Stimulated activated naive B cell treated with anti-CD40 and anti-IgM and Interleukin-4, amounts not matched to agents 10 μg/mL and 1 μg/mL and 100 μg/mL, for 72 hours (primary cell): ENCODE measurements at regions not wholly inside any gene's neighbourhood (a gene's known extent, or its start where the extent isn't known, plus 50 kb on each side); places are given as distances from the start of the nearest gene placed in this dataset.

Source experiments
- ATAC-seq, 2 donors: fragments of 150-1000 bp; cut with Tn5 transposase; replicated peaks; 2 replicates each; pipeline ENCODE4 v1.10.0; 2021; ENCODE audit warnings: moderate library complexity in 1 of 2
- DNase-seq: peaks from one replicate; pipeline ENCODE4 v3.0.0; 2021
- H3K27ac Mint-ChIP-seq: one replicate; pipeline ENCODE4 v1.8.0; 2022; ENCODE audit warnings: mild to moderate bottlenecking, mixed read lengths
- H3K27me3 Mint-ChIP-seq, 2 donors: one replicate each; pipeline ENCODE4 v1.8.0; 2022; ENCODE audit warnings: mixed read lengths in 2 of 2
- H3K36me3 Mint-ChIP-seq, 2 donors: one replicate each; pipeline ENCODE4 v1.8.0; 2022; ENCODE audit warnings: mixed read lengths in 2 of 2, mild to moderate bottlenecking in 1 of 2
- H3K4me1 Mint-ChIP-seq, 2 donors: one replicate each; pipeline ENCODE4 v1.8.0; 2022; ENCODE audit warnings: mixed read lengths in 2 of 2, mild to moderate bottlenecking in 1 of 2
- H3K4me3 Mint-ChIP-seq, 2 donors: one replicate each; pipeline ENCODE4 v1.8.0; 2022; ENCODE audit warnings: mild to moderate bottlenecking in 2 of 2, mixed read lengths in 2 of 2, moderate library complexity in 1 of 2
- H3K9me3 Mint-ChIP-seq, 2 donors: one replicate each; pipeline ENCODE4 v1.8.0; 2022; ENCODE audit warnings: mixed read lengths in 2 of 2, mild to moderate bottlenecking in 1 of 2

- H3K27ac Mint-ChIP-seq: no peak overlapping the region
- DNase-seq: no peak
Measured at GRCh38 chr14:97703006-97703760, 906.0 kb downstream of the VRK1 start.

GRCh38 chr14:97704316-97704885 is 907.2 kb downstream of the VRK1 start:
- H3K27me3 Mint-ChIP-seq: peaks cover 11% of the 10 kb centered on the region in 2 donors
- ATAC-seq: no peak

More at GRCh38 chr14:97703006-97703760, 906.0 kb downstream of the VRK1 start:
- Mint-ChIP-seq H3K9me3 (peaks cover 9 to 17% of the 10 kb centered on the region in 2 donors), H3K27me3 (peaks cover 6 to 14% of the 10 kb centered on the region in 2 donors), H3K36me3 (no peaks in the 10 kb centered on the region), H3K4me3 (no peak overlapping the region), H3K4me1 (peaks cover 0 to 5% of the 10 kb centered on the region in 2 donors)
- no peak for ATAC-seq

GRCh38 chr14:97705107-97705506 is 907.9 kb downstream of the VRK1 start:
- ATAC-seq: no peak
- H3K36me3 Mint-ChIP-seq: no peaks in the 10 kb centered on the region
- DNase-seq: no peak
- peaks cover 0 to 5% of the 10 kb centered on the region in 2 donors for H3K4me1 Mint-ChIP-seq
- H3K9me3 Mint-ChIP-seq: peaks cover 10 to 11% of the 10 kb centered on the region in 2 donors
- H3K27me3 Mint-ChIP-seq: peaks cover 11% of the 10 kb centered on the region in 2 donors
- no peak overlapping the region for H3K4me3 Mint-ChIP-seq
- H3K27ac Mint-ChIP-seq: no peak overlapping the region

More at GRCh38 chr14:97704316-97704885, 907.2 kb downstream of the VRK1 start:
- H3K4me3 Mint-ChIP-seq: no peak overlapping the region
- DNase-seq: no peak
- peaks cover 10 to 11% of the 10 kb centered on the region in 2 donors for H3K9me3 Mint-ChIP-seq
- no peaks in the 10 kb centered on the region for H3K36me3 Mint-ChIP-seq
- H3K4me1 Mint-ChIP-seq: peaks cover 0 to 5% of the 10 kb centered on the region in 2 donors
- H3K27ac Mint-ChIP-seq: no peak overlapping the region

DNA sequence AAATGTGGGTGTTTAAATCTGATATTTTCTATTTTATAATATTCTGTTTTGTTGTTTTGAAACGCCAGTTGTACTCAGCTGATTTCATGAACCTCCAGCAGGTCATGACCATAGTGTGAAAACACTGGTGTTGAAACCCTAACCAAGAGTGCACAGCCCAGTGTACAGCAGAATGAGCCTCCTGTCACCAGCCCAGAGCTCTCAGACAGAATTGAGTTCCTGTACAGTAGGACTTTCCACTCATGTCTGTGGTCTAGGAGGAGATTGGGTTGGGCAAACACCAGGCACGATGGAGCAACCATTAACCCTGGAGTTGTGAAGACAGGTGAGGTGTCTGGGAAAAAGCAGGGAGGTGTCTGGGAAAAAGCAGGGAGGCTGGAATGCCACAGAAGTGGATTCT is 908.8 kb downstream of the VRK1 start:
- H3K4me1 Mint-ChIP-seq: peaks cover 0 to 5% of the 10 kb centered on the region in 2 donors
- H3K9me3 Mint-ChIP-seq: peaks cover 10 to 11% of the 10 kb centered on the region in 2 donors
- ATAC-seq: no peak
- H3K27me3 Mint-ChIP-seq: peaks cover 11% of the 10 kb centered on the region in 2 donors
- DNase-seq: no peak
- no peaks in the 10 kb centered on the region for H3K36me3 Mint-ChIP-seq
- H3K4me3 Mint-ChIP-seq: no peak overlapping the region
- no peak overlapping the region for H3K27ac Mint-ChIP-seq

DNA sequence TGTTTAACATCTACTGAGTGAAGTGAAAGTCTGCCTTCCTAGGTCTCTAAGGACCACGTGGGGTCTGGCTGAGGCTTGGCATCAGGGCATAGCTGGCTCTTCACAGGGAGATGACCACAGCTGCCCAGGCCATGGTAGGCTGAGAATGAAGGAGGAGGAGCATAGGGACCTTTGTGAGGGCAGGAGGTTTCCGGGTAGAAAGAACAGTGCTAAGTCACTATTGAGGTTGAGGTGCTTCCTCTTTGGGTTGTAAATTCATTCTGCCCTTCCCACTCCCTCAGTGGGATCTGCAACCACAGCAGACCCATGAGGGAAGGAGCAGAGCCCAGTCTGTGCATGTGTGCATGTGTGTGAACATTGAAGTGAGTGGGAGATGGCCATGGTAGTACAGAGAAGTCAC is 909.6 kb downstream of the VRK1 start:
- H3K9me3 Mint-ChIP-seq: peaks cover 10 to 11% of the 10 kb centered on the region in 2 donors
- H3K4me1 Mint-ChIP-seq: peaks cover 0 to 5% of the 10 kb centered on the region in 2 donors
- no peak overlapping the region for H3K27ac Mint-ChIP-seq
- DNase-seq (no peak), ATAC-seq (no peak)
- H3K36me3 Mint-ChIP-seq: no peaks in the 10 kb centered on the region
- peaks cover 11% of the 10 kb centered on the region in 2 donors for H3K27me3 Mint-ChIP-seq
- H3K4me3 Mint-ChIP-seq: no peak overlapping the region

DNA sequence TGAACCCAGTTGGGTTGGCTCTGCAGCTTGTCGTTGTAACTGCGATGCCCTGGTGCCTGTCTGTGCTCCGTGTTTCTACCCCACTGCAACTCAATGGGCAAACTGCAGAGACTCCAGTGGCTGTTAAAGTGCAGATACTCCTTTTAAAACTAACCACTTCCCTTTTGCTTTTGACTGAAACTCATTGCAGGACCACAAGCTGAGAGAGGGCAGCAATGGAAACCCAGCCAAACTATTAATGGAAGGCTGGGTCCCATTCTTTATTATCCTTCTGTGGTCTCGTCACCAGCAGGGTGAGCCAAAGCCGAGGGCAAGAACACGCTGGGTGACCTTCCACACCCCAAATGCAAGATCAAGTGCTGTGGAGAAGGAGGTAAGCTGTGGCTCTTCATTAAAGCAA is 910.4 kb downstream of the VRK1 start:
- Mint-ChIP-seq H3K27me3 (peaks cover 11% of the 10 kb centered on the region in 2 donors), H3K4me1 (peaks cover 0 to 5% of the 10 kb centered on the region in 2 donors), H3K4me3 (no peak overlapping the region), H3K9me3 (peaks cover 10 to 11% of the 10 kb centered on the region in 2 donors), H3K36me3 (no peaks in the 10 kb centered on the region), H3K27ac (no peak overlapping the region)
- ATAC-seq (peak; percentile 76 to 82), DNase-seq (peak; percentile 5)

- H3K27me3 Mint-ChIP-seq: peaks cover 7 to 11% of the 10 kb centered on the region in 2 donors
- H3K4me3 Mint-ChIP-seq: no peak overlapping the region
- no peak overlapping the region for H3K27ac Mint-ChIP-seq
- H3K9me3 Mint-ChIP-seq: peaks cover 3 to 7% of the 10 kb centered on the region in 2 donors
- DNase-seq (no peak), ATAC-seq (no peak)
- no peaks in the 10 kb centered on the region for H3K36me3 Mint-ChIP-seq
- peaks cover 0 to 5% of the 10 kb centered on the region in 2 donors for H3K4me1 Mint-ChIP-seq
Measured at GRCh38 chr14:97709552-97709951, 912.4 kb downstream of the VRK1 start.

GRCh38 chr14:97710726-97711125 is 913.5 kb downstream of the VRK1 start:
- peaks cover 7 to 11% of the 10 kb centered on the region in 2 donors for H3K27me3 Mint-ChIP-seq
- H3K27ac Mint-ChIP-seq: no peak overlapping the region

GRCh38 chr14:97712471-97712870 is 915.3 kb downstream of the VRK1 start:
- H3K27ac Mint-ChIP-seq: no peak overlapping the region
- DNase-seq (no peak), ATAC-seq (no peak)
- peaks cover 0 to 3% of the 10 kb centered on the region in 2 donors for H3K9me3 Mint-ChIP-seq
- no peaks in the 10 kb centered on the region for H3K36me3 Mint-ChIP-seq
- H3K4me3 Mint-ChIP-seq: no peak overlapping the region
- peaks cover 0 to 5% of the 10 kb centered on the region in 2 donors for H3K27me3 Mint-ChIP-seq
- no peaks in the 10 kb centered on the region for H3K4me1 Mint-ChIP-seq

More at GRCh38 chr14:97710726-97711125, 913.5 kb downstream of the VRK1 start:
- Mint-ChIP-seq H3K4me1 (peaks cover 0 to 5% of the 10 kb centered on the region in 2 donors), H3K9me3 (peaks cover 3 to 7% of the 10 kb centered on the region in 2 donors), H3K4me3 (no peak overlapping the region), H3K36me3 (no peaks in the 10 kb centered on the region)
- no peak for DNase-seq
- ATAC-seq: no peak

- no peaks in the 10 kb centered on the region for H3K36me3 Mint-ChIP-seq
- peaks cover 0 to 5% of the 10 kb centered on the region in 2 donors for H3K27me3 Mint-ChIP-seq
- H3K9me3 Mint-ChIP-seq: peaks cover 0 to 3% of the 10 kb centered on the region in 2 donors
- ATAC-seq: no peak
- H3K27ac Mint-ChIP-seq: no peak overlapping the region
- no peaks in the 10 kb centered on the region for H3K4me1 Mint-ChIP-seq
- no peak for DNase-seq
- no peak overlapping the region for H3K4me3 Mint-ChIP-seq
Measured at GRCh38 chr14:97713023-97713422, 915.8 kb downstream of the VRK1 start.

GRCh38 chr14:97718886-97719442 is 921.8 kb downstream of the VRK1 start:
- H3K27ac Mint-ChIP-seq: no peak overlapping the region
- ATAC-seq: no peak

DNA sequence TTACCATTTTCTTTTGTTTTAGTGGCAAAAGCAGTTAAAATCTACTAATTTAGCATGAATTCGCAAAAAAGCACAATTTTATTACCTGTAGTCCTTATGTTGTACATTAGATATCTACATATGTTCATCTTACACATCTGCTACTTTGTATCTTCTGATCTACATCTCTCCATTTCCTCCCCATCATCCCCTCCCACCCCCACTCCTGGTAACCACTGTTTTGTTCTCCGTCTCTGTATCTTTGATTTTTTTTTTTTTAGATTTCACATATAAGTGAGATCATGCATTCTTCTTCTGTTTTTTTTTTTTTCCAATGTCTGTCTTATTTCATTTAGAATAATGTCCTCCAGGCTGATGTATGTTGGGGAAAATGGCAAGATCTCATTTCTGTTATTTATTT is 922.7 kb downstream of the VRK1 start:
- H3K27me3 Mint-ChIP-seq: peaks cover 6 to 12% of the 10 kb centered on the region in 2 donors
- no peak overlapping the region for H3K4me3 Mint-ChIP-seq
- no peak overlapping the region for H3K27ac Mint-ChIP-seq
- DNase-seq (no peak), ATAC-seq (no peak)
- H3K4me1 Mint-ChIP-seq: no peaks in the 10 kb centered on the region
- peaks cover 9 to 10% of the 10 kb centered on the region in 2 donors for H3K9me3 Mint-ChIP-seq
- H3K36me3 Mint-ChIP-seq: no peaks in the 10 kb centered on the region

More at GRCh38 chr14:97718886-97719442, 921.8 kb downstream of the VRK1 start:
- DNase-seq: no peak
- peaks cover 8 to 9% of the 10 kb centered on the region in 2 donors for H3K9me3 Mint-ChIP-seq
- no peak overlapping the region for H3K4me3 Mint-ChIP-seq
- no peaks in the 10 kb centered on the region for H3K4me1 Mint-ChIP-seq
- H3K36me3 Mint-ChIP-seq: no peaks in the 10 kb centered on the region
- H3K27me3 Mint-ChIP-seq: peaks cover 0 to 3% of the 10 kb centered on the region in 2 donors

DNA sequence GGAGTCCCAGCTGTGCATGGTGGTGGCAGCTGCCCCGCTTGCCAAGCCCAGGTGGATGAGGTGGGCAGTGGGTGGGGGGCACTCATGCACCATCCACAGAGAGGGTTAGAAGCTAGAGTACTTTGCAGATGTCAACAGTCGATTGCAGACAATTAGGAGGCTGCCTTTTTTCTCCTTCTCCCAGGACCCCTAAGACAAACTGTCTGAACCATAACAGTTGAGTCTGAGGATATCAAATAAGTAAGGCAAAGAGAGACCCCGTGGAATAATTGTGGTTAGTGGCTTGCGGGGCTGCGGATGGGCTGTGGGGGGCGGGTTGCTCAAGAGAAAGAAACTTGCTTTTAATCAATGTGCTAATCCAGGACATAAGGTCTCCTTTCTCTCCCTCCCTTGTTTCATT is 926.2 kb downstream of the VRK1 start:
- no peaks in the 10 kb centered on the region for H3K36me3 Mint-ChIP-seq
- ATAC-seq (no peak), DNase-seq (no peak)
- peaks cover 9 to 10% of the 10 kb centered on the region in 2 donors for H3K9me3 Mint-ChIP-seq
- H3K4me3 Mint-ChIP-seq: no peak overlapping the region
- H3K4me1 Mint-ChIP-seq: no peaks in the 10 kb centered on the region
- H3K27me3 Mint-ChIP-seq: peaks cover 6 to 12% of the 10 kb centered on the region in 2 donors
- H3K27ac Mint-ChIP-seq: no peak overlapping the region

DNA sequence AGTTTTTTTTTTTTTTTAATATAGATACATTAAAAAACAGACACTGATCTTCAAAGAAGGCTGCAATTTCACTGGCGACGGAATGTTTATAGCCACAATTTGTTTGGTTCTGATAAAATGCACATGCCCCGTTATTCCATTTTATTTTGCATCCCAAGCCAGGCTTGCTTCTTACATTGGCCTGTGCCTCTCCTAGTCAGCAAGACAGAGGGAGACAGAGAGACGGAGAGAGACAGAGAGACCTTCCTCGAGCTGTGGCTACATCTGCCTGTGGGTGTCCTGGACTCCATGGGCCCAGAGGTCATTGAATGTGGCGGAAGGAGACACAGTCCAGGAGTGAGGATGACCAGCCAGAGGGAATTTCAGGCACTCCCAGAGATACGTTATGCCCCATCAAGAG is 926.6 kb downstream of the VRK1 start:
- H3K27me3 Mint-ChIP-seq: peaks cover 6 to 12% of the 10 kb centered on the region in 2 donors
- DNase-seq (no peak), ATAC-seq (no peak)
- H3K4me3 Mint-ChIP-seq: no peak overlapping the region
- peaks cover 9 to 10% of the 10 kb centered on the region in 2 donors for H3K9me3 Mint-ChIP-seq
- H3K4me1 Mint-ChIP-seq: no peaks in the 10 kb centered on the region
- no peak overlapping the region for H3K27ac Mint-ChIP-seq
- H3K36me3 Mint-ChIP-seq: no peaks in the 10 kb centered on the region
